GM19324 (cell line): ENCODE measurements at regions not wholly inside any gene's neighbourhood (a gene's known extent, or its start where the extent isn't known, plus 50 kb on each side); places are given as distances from the start of the nearest gene placed in this dataset.

Experiments
- ATAC-seq: cut with Tn5 transposase; IDR thresholded peaks from one replicate; pipeline ENCODE4 v1.9.1; 2021; ENCODE audit warnings: mild to moderate bottlenecking, moderate library complexity; ENCODE audit not compliant: unreplicated experiment, low FRiP score

DNA sequence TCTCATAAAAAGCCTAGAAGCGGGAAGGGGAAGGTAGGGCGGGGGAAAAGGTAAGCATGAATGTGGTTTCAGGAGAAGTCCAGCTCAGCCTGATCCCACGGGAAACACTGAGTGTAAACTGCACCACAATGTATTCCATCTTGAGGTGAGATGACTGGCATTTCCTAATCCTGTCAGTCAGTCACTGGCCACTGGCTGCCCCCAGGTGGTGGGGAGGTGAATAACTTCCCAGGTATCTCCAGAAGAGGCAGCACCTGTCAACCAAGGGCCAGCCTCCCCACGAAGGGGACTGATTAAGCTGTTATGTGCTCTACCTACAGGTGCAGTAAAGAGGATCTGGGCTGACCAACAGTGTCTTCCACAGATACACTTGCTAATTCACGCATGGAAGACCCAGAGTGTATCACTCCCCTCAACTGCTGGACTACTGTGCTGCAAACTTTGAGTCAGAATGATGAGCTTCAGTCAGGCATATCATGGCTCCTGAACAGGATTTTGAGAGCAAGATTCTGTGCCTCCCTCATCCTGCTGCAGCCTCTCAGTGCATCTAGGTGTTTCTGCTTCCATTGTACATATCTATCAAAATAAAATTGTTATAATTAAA is 108.5 kb upstream of the CCL2 start:
- no peak for ATAC-seq

DNA sequence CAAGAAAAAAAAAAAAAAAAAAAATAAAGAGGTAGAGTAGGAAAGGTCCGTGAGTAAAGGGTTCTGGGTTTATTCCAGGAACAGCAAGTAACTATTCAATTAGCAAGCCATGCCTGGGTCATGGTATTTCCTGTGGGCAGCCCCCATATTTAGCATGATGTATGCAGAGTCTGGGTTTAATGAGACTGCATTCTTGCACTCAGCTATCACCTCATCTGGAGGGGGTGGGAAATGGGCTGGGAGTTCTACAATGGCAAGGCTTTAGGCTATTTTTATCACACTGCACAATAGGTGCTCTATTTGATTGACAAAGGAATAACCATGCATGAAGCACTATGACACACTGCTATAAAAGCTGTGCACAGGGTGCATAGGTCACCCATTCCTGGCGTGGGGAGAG is 104.0 kb upstream of the CCL2 start:
- no peak for ATAC-seq

DNA sequence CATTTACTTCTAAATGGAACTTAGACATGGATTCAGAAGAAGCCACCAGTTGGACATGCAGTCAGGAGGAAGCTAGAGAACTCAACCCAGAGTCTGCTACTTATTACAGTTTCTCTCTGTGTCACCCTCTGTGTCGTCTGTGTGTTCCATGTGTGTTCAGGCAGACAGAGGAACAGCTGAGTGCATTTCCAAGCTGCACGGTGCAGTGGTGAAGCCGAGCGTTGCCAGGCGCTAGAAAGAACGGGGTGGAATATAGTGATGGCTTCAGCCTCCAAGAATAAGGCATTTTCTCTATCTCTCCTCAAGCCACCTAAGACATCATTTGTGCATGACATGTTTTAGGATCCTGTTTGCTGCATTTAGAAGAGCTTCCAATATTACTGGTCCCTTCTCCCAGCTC is 101.1 kb upstream of the CCL2 start:
- ATAC-seq = no peak

DNA sequence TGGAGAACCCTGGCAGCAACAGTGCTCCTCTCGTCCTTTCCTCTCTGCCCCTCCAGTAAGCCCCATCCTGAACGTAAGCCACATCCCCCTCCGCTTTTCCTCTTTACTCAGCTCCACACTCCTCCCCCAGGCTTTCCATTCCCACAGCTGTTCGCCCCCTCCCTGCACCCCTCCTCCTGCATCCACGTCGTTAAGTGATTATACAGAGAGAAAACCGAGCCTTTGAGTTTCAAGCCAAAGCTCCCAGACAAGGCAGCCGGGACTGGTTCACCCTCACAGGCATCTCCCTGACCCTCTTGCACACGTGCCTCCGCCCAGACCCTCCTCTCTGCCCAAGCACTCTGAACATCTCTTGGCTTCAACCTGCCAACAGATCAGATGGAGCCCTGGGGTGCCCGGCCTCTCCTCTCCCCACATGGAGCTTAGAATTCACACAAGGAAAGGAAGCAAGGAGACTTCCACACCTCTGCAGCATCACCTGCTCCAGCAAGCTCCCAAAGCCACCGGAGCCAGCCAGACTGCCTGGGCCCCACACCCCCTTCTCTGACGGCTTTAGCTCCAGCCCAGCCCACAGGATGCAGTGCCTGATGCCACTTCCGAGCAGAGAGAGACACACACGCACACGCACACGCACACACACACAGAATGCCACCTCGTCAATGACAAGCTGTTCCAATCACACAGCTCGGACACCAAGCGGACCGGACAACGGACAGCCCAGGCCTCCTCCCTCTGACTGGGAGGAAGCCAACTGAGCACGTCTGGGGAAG is 99.9 kb upstream of the CCL2 start:
- no peak for ATAC-seq

DNA sequence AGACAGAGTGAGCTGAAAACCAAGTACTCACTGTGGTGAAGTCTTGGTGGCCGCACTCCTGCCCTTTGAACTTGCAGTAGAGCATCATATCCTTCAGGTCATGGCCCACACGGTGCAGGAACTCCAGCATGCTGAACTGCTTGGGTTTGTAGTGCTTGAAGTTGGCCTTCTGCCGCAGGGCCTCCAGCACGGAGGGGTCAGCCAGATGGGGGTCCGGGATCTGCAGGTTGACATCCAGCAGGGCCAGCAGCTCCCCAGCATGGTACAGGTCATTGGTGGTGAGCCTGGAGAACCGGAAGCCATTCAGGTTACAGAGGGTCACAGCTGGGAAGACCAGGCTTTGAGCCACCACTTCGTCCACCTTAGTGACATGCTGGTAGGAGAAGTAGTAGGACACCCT is 99.1 kb upstream of the CCL2 start:
- no peak for ATAC-seq

DNA sequence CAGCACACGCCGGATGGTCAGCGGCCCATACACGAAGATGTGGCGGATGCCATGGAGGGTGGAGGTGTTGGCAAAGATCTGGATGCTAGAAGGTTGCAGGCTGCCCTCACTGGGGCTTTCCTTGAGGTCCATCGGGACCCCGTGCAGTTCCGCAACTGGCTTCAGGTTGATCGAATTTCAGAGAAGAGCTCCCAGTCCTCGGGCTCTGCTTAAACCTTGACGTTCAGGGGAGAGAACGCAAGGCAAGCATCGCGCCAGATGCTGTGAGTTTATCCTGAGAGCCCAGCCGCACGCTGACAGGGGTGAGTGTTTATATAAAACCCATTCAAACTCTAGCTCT is 98.7 kb upstream of the CCL2 start:
- ATAC-seq = no peak

DNA sequence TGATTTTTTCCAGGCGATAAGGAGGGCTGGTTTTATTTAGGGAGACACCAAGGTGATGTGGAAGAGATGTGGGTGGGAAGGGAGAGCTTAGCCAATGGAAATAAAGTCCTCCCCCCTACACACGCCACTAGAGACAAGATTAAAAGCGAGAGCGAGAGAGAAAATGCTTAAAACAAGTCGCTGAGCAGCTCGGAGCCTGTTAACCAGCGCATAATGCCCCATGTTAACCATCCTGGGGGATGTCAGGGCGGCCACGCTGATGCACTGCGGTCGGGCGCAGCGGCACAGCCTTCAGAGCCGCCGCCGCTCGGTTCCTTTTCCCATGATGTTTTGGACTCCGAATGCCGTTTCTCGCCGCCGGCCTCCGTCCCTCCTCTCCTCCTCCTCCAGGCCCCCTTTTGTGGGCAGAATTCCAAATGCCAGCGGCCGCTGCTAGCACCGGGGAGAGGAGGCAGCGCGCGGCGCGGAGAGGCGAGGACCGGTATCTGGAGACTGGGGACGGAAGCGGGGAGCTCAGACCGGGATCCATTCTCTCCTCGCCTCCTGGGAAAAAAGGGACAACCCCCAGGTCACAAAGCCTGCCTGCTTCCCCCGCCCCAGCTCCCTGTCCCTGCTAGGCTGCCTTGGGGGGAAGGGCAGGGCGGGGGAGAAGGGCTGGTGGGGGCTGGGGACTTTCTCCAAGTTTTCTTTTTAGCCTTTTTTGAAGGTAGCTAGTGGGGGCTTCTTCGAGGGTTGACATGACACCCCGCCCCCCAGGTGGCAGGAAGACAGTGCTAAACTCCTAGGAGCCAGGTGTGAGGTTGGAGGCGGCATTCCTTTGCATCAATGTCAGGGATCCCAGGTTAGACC is 98.1 kb upstream of the CCL2 start:
- no peak for ATAC-seq

DNA sequence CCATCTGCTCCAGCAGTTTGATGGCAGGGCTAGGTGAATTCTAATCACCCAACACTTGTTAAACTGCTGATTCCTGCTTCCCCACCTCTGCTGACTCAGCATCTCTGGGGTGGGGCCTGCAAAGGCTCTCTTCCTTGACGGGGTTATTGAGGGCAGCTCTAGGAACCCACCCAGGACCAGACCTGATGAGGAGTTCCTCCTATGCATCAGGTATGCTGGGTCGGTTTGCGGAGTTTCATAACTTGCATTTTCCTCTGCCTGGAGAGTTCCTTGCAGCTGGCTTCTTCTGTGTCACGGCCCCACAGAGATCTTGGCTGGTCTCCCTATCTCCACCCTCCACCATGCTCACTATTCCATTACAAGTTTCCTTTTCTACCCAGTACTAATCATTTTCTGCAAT is 93.4 kb upstream of the CCL2 start:
- no peak for ATAC-seq

DNA sequence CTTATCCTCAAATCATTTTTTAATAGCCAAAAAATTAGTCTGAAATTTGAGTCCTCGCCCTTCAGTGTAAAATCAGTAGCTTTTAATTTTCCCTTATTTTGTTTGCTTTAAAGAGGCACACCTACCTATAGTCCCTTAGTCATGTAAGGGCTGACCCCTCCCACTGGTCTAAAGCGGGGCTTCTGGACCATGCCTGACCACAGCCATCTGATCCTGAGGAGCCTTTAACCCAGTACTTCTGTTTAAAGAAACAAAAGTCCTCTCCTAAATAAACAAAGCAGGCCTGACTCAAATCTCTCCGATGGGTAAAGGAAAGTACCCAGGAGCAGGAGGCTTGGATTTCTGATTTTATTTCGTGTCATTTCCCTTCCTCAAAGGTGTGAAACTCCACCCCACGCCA is 92.0 kb upstream of the CCL2 start:
- no peak for ATAC-seq

DNA sequence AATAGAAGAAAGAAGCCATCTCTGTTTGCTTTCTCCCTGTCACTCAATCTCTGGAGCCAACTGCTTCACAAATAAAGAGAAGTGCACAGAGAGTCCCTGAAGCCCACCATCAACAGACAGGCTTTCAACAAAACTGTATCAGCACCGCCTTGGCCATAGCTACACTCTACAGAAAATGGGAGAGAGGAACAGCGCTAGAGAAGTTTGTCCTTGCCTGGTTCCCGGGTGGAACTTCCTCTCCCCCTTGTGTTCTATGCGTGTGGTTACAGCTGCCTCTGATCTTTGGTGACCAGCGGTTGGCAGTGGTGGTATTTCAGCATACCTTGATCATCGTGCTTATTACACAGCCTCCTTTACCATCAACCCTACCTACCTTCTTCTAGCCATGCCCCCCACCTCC is 91.4 kb upstream of the CCL2 start:
- no peak for ATAC-seq

DNA sequence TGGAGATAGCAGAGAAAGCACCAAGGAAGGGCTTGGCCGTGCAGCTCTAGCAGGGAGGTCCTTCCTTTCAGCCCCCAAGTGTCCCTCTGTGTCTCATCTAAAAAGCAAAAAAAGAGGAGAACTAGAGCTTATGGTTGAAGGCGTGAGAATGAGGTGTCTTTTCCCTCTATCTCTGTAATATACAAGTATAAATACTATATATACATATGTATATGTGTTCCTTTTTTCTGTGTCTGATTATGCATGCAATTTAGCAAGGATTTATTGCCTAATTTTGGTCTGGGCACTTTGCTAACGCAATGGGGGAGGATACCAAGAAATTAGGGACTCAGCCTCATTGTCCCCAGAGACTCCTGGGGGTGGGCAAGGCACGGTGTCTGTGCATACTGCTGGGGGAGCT is 90.2 kb upstream of the CCL2 start:
- ATAC-seq = no peak

DNA sequence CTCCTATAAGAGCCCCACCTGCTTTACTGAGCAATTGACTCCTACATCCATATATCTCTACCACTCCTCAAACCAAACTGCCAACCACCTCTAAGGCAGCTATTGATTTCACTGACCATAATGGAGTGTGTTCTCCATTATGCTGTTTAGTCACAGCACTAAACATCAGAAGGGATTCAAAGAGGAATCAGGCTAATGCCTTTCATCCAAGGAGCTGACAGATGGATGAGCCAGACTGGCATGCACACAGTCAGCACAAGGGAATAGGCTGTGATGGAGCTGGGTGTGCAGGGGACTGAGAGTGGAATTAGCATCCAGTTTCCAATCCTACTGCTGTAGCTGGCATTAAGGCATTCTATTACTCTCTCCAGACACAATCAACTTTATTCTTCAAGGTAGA is 88.7 kb upstream of the CCL2 start:
- ATAC-seq = no peak

DNA sequence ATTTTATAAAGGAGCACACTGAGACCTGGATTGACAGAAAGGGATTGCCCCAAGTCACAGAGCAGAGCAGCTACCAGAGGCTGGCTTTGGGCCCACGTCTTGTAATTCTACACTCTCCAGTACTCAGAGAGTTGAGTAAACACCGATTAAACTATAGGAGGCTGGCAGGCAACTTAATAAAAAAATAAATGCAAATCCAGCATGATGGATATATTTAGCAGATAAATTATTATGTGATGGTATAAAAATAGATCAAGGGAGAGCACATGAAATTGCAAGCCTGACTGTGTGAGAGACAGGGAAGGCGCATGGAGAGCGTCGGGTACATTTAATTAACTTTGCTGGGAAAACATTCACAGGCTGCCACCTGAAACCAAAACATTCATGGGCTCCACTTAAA is 87.7 kb upstream of the CCL2 start:
- no peak for ATAC-seq

DNA sequence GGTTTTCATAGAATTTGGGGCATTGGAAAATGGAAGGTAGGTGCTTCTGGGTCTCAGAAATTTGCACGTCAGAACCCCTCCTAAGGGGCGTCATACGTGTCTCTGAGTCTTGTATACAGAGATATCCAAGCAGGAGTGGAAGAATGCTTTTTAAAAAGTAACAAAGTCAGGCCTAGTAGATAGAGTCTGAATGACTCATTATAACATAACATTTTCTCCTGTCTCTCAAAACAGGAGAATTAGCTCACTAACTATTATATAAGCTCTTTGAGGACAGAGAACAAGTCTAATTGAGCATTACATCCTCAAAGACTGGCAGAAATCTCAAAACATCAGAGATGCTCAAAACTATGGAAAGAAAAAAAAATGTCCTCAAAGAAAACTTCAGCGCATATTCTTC is 86.1 kb upstream of the CCL2 start:
- ATAC-seq = no peak

DNA sequence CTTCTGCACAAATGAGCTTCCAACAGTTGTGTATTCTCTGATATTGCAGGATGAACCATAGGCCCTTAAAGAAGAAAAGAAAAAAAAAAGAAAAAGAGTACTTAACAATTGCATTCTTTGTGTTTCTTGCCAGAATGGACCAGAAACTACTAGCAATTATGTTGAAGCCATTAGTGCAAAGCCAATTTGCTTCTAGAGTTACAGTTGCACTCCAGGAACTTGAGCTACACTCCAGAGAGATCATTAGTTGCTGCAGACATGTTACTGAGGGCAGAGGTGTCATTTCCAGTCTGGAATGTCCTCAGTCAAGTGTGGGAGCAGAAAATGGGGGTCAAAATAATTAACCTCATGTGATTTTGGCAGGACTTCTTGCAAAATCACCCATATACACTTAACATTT is 85.6 kb upstream of the CCL2 start:
- ATAC-seq = no peak

DNA sequence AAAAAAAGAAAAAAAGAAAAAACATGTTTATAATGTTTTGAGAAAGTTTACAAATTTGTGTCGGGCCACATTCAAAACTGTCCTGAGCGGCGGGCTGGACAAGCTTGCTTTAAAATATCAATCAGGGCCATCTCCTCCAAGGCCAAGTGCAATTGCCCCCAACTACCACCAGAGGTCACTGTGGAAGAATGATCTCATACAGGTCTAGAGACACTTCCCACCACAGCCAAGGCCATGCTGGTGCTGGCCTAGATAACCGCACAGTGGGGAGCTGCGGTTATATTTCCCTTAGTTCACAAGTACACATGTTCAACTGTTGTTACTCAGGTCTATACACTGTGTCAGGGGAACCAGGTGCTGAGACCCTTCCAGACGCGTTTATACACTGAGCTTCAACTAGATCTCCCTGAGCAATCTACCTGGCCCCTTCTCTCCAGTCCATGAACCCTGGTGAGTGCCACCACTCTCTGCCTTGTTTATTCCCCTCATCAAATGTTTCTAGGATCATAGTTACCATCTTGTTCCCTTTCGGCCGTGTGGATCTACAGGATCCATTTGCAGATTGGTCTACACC is 83.8 kb upstream of the CCL2 start:
- no peak for ATAC-seq

DNA sequence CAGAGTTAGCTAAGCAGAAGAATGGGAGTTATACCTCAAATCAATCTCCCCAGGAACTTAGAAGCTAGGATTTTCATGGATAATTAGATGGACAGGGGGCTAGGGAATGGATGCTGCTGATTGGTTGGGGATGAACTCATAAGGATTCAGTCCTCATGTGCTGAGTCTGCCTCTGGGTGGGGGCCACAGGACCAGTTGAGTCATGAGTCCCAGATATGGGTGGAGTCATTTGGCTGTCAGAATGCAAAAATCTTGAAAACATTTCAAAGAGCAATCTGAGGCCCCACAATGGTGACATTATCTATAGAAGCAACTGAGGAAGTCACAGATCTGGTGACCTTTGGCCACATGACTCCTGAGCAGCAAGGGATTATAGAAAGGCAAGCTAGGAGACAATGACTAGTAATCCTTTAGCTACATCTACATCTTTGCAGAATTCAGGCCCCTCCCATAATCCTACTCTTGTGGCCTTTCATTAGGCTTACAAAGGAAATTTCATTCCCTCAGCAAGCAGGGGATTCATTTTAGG is 82.6 kb upstream of the CCL2 start:
- no peak for ATAC-seq

DNA sequence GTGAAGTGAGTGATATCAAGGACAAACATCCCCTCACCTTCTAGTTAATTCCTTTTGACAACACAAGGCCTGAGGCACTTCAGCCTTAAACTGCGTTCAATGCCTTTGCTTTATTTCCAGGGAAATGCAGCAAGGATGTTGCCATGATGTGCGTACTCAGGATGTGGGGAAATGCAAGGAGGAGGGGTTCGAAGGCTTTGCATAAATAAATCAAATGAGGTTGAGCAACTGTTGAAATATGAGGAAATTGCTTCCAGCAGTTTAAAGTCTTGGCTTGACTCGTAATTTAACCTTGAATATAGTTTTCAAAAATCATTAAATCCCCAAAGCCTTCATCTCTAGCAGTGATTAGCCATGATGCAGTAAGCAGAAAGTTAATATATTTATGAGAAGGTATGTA is 81.8 kb upstream of the CCL2 start:
- no peak for ATAC-seq

DNA sequence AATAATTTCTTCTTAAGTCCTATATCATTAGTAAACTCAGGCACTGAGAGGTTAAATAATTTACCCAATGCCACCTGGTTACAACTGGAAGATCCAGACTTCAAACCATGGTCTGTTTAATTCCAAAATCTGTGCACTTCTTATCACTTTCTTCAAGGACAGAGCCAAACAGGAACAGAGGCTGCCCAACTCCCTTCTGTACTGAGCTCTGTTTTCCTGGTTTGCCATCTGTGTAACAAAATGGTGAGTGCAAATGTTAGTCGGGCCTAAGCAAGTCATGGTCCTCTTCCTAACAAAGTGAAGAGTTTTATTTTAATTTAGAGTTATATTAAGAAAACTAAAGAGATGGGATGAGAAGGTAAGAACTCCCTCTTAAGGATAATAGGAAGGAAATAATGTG is 80.6 kb upstream of the CCL2 start:
- ATAC-seq = no peak

DNA sequence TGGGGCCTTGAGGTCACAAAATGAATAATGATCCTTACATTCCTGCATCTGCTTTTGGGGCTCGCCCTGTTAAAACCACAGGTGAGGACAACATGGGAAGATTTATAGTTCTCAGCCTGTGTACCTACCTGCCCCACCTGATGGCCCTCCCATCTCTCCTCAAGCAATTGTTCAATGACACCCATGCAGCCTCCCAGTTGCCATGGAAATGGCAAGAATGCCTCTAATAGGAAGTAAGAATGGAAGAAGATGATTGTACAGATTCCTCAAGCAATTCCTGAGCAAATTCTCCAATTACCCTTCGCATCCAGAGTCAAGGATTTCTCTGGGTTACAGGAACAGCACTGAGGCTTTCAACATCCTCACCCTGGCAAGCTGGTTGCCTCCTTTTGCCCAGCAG is 78.6 kb upstream of the CCL2 start:
- no peak for ATAC-seq

DNA sequence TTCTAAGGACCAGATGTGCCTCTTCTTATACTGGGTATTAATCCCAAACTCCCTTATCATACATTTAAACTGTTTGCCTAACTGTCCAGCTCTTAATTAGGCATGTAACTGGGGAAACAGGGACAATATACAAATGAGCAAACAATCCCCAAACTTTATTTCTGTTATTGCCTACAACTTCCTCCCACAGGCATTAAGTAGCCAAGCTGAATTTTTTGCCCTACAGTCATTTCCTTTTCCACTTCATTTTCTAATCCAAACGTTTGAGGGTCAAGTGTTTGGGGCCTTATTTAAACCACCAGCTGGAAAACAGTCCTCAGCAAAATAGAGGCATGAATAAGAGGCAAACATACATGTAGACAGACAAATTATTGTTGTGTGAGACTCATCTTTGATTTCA is 77.4 kb upstream of the CCL2 start:
- no peak for ATAC-seq
